ENCODE measurements at regions not wholly inside any gene's neighbourhood (a gene's known extent, or its start where the extent isn't known, plus 50 kb on each side); places are given as distances from the start of the nearest gene placed in this dataset.

- TF ChIP-seq MAZ (IDR thresholded peaks at IDR 0.05; ENCODE audit: borderline replicate concordance, low read depth, low read length) (no peak), CTCF (conservative IDR thresholded peaks at IDR 0.05; ENCODE audit: low read depth, low read length) (no peak), POLR2A (IDR thresholded peaks at IDR 0.05; ENCODE audit: low read depth, low read length) (no peak), CEBPB (IDR thresholded peaks at IDR 0.05; ENCODE audit: low read depth, low read length) (no peak), BHLHE40 (IDR thresholded peaks at IDR 0.05; ENCODE audit: low read depth, low read length) (no peak), SMC3 (IDR thresholded peaks at IDR 0.05; ENCODE audit: low read depth, low read length) (no peak), RAD21 (IDR thresholded peaks at IDR 0.05; ENCODE audit: low read length) (no peak), USF2 (IDR thresholded peaks at IDR 0.05; ENCODE audit: low read depth, low read length) (no peak), FOS (IDR thresholded peaks at IDR 0.05; ENCODE audit: low read depth, low read length) (no peak), RCOR1 (IDR thresholded peaks at IDR 0.05; ENCODE audit: insufficient replicate concordance, low read length) (no peak), MXI1 (IDR thresholded peaks at IDR 0.05; ENCODE audit: borderline replicate concordance, low read depth, low read length) (no peak)
These were observed 555.2 kb downstream of the GABRG1 start for GRCh38 chr4:45568694-45569093.

All from IMR-90 (cell line).